Small intestine (tissue), 7 donors: ENCODE measurements at regions not wholly inside any gene's neighbourhood (a gene's known extent, or its start where the extent isn't known, plus 50 kb on each side); places are given as distances from the start of the nearest gene placed in this dataset.
A peak's percentile ranks its signal among the peaks of the same experiment; 100 is the strongest.

Source experiments
- DNase-seq, 2 donors: peaks; one replicate each; pipeline versions ENCODE4 v3.0.0 to v3.0.0-alpha.2; 2013
- FAIRE-seq: peaks from 2 replicates; lab custom pipeline; 2012; peaks lifted over from hg19 to GRCh38; lab: Jason Lieb, UNC
- H3K27ac ChIP-seq, 3 donors: one replicate each; pipeline ENCODE4 v1.5.1; 2013; ENCODE audit warnings: low read length in 2 of 3, mild to moderate bottlenecking in 2 of 3, control low read depth in 1 of 3, inconsistent platforms in 1 of 3, low read depth in 1 of 3, moderate library complexity in 1 of 3
- H3K27me3 ChIP-seq, 3 donors: one replicate each; pipeline ENCODE4 v1.6.1; 2013; ENCODE audit warnings: low read length in 3 of 3, inconsistent platforms in 1 of 3; ENCODE audit not compliant: control insufficient read depth in 3 of 3, insufficient read depth in 3 of 3
- H3K36me3 ChIP-seq, 3 donors: one replicate each; pipeline ENCODE4 v1.6.1; 2013; ENCODE audit warnings: low read length in 3 of 3, inconsistent platforms in 1 of 3, low read depth in 1 of 3, mild to moderate bottlenecking in 1 of 3, moderate library complexity in 1 of 3; ENCODE audit not compliant: control insufficient read depth in 3 of 3, insufficient read depth in 2 of 3
- H3K4me1 ChIP-seq, 3 donors: one replicate each; pipeline ENCODE4 v1.6.1; 2013; ENCODE audit warnings: low read length in 2 of 3, inconsistent platforms in 1 of 3, low read depth in 1 of 3, mild to moderate bottlenecking in 1 of 3, moderate library complexity in 1 of 3; ENCODE audit not compliant: control insufficient read depth in 3 of 3, insufficient read depth in 2 of 3
- H3K4me3 ChIP-seq, 3 donors: one replicate each; pipeline ENCODE4 v1.5.1; 2013; ENCODE audit warnings: low read length in 3 of 3, control low read depth in 1 of 3, inconsistent platforms in 1 of 3, low read depth in 1 of 3, mild to moderate bottlenecking in 1 of 3, moderate library complexity in 1 of 3
- H3K9me3 ChIP-seq, 2 donors: one replicate each; pipeline ENCODE4 v1.6.1; 2013; ENCODE audit warnings: low read depth in 1 of 2, low read length in 1 of 2; ENCODE audit not compliant: control insufficient read depth in 2 of 2, insufficient read depth in 1 of 2
- WGBS, 3 donors: extraction: QIAGEN DNeasy Blood & Tissue Kit; methylation state at CpG; one replicate each; pipeline ENCODE4 v1.1.7; 2013; 5-methylcytosine and 5-hydroxymethylcytosine counted together
- donor health status: healthy with polysubstance abuse.
- donor health status: control.
- donor health status: control.
- donor health status: Bipolar disorder and iron deficiency.
- donor health status: healthy.

GRCh38 chr3:72347819-72348319 lies 500.4 kb downstream of the SHQ1 start:
- Histone ChIP-seq H3K4me3 (no peak overlapping the region), H3K27me3 (no peaks in the 10 kb centered on the region), H3K9me3 (peaks cover 0 to 3% of the 10 kb centered on the region in 2 donors), H3K27ac (peak overlapping the region in 1 of 3 donors; percentile 46), H3K4me1 (no peaks in the 10 kb centered on the region), H3K36me3 (no peaks in the 10 kb centered on the region)
- WGBS, 3 donors, result 8 to 36% (median 29%) methylated on average over 20 of the region's 20 CpGs
- peak; percentile 69 to 75 for DNase-seq
- no peak for FAIRE-seq

- Histone ChIP-seq H3K4me1 (no peaks in the 10 kb centered on the region), H3K9me3 (peaks cover 0 to 3% of the 10 kb centered on the region in 2 donors), H3K36me3 (no peaks in the 10 kb centered on the region), H3K27me3 (no peaks in the 10 kb centered on the region), H3K27ac (peak overlapping the region in 1 of 3 donors; percentile 30), H3K4me3 (no peak overlapping the region)
- DNase-seq, result no peak
- no peak for FAIRE-seq
- WGBS, 3 donors, result 62 to 92% (median 89%) methylated on average over 8 of the region's 8 CpGs
Observed at GRCh38 chr3:72346526-72346926, 501.7 kb downstream of the SHQ1 start.

GRCh38 chr3:72345980-72346379 lies 502.3 kb downstream of the SHQ1 start:
- H3K4me3 ChIP-seq, result no peak overlapping the region
- FAIRE-seq (no peak), DNase-seq (no peak)
- H3K36me3 ChIP-seq, result no peaks in the 10 kb centered on the region
- no peak overlapping the region for H3K27ac ChIP-seq
- H3K4me1 ChIP-seq, result no peaks in the 10 kb centered on the region
- no peaks in the 10 kb centered on the region for H3K27me3 ChIP-seq
- peaks cover 0 to 3% of the 10 kb centered on the region in 2 donors for H3K9me3 ChIP-seq
- WGBS, 3 donors, result 92 to 93% (median 92%) methylated on average over 7 of the region's 7 CpGs

- no peaks in the 10 kb centered on the region for H3K4me1 ChIP-seq
- 85 to 89% (median 87%) methylated on average over 7 of the region's 7 CpGs for WGBS, 3 donors
- H3K4me3 ChIP-seq, result no peak overlapping the region
- FAIRE-seq, result no peak
- no peaks in the 10 kb centered on the region for H3K27me3 ChIP-seq
- no peak overlapping the region for H3K27ac ChIP-seq
- peaks cover 0 to 3% of the 10 kb centered on the region in 2 donors for H3K9me3 ChIP-seq
- DNase-seq, result no peak
- H3K36me3 ChIP-seq, result no peaks in the 10 kb centered on the region
Observed at GRCh38 chr3:72345237-72345878, 502.9 kb downstream of the SHQ1 start.

- no peaks in the 10 kb centered on the region for H3K27me3 ChIP-seq
- H3K9me3 ChIP-seq, result peaks cover 0 to 3% of the 10 kb centered on the region in 2 donors
- no peaks in the 10 kb centered on the region for H3K36me3 ChIP-seq
- FAIRE-seq (no peak), DNase-seq (no peak)
- 88 to 95% (median 94%) methylated on average over 6 of the region's 6 CpGs for WGBS, 3 donors
- no peaks in the 10 kb centered on the region for H3K4me1 ChIP-seq
- H3K4me3 ChIP-seq, result no peak overlapping the region
- H3K27ac ChIP-seq, result no peak overlapping the region
Observed at GRCh38 chr3:72344647-72345046, 503.6 kb downstream of the SHQ1 start.

- no peak overlapping the region for H3K27ac ChIP-seq
- H3K9me3 ChIP-seq, result peaks cover 0 to 2% of the 10 kb centered on the region in 2 donors
- no peaks in the 10 kb centered on the region for H3K27me3 ChIP-seq
- DNase-seq, result no peak
- H3K4me3 ChIP-seq, result no peak overlapping the region
- no peaks in the 10 kb centered on the region for H3K36me3 ChIP-seq
- no peaks in the 10 kb centered on the region for H3K4me1 ChIP-seq
- FAIRE-seq, result no peak
- WGBS, 3 donors, result 77 to 94% (median 87%) methylated on average over 1 of the region's 1 CpG
Observed at GRCh38 chr3:72344236-72344635, 504.0 kb downstream of the SHQ1 start.

- H3K27me3 ChIP-seq, result no peaks in the 10 kb centered on the region
Observed at GRCh38 chr3:72343078-72343477, 505.2 kb downstream of the SHQ1 start.

GRCh38 chr3:72342450-72342849 lies 505.8 kb downstream of the SHQ1 start:
- Histone ChIP-seq H3K4me1 (no peaks in the 10 kb centered on the region), H3K4me3 (no peak overlapping the region), H3K27ac (no peak overlapping the region), H3K36me3 (no peaks in the 10 kb centered on the region), H3K27me3 (no peaks in the 10 kb centered on the region), H3K9me3 (no peaks in the 10 kb centered on the region)
- no peak for FAIRE-seq
- 91 to 95% (median 95%) methylated on average over 10 of the region's 10 CpGs for WGBS, 3 donors
- no peak for DNase-seq

More at GRCh38 chr3:72343078-72343477, 505.2 kb downstream of the SHQ1 start:
- Histone ChIP-seq H3K4me1 (no peaks in the 10 kb centered on the region), H3K4me3 (no peak overlapping the region), H3K36me3 (no peaks in the 10 kb centered on the region), H3K27ac (no peak overlapping the region), H3K9me3 (no peaks in the 10 kb centered on the region)
- 74 to 81% (median 76%) methylated on average over 3 of the region's 3 CpGs for WGBS, 3 donors
- FAIRE-seq (no peak), DNase-seq (no peak)
